Chondrocyte (in vitro differentiated cells): ENCODE measurements at regions not wholly inside any gene's neighbourhood (a gene's known extent, or its start where the extent isn't known, plus 50 kb on each side); places are given as distances from the start of the nearest gene placed in this dataset.

Source experiments
- DNase-seq: peaks from one replicate; pipeline ENCODE4 v3.0.0; 2021; ENCODE audit warnings: mixed read lengths, low spot score
- H3K27ac Mint-ChIP-seq: one replicate; pipeline ENCODE4 v1.8.0; 2021; ENCODE audit warnings: mild to moderate bottlenecking, moderate library complexity, mixed read lengths; ENCODE audit not compliant: unreplicated experiment
- H3K27me3 Mint-ChIP-seq: 2 replicates; pipeline ENCODE4 v1.8.0; 2021; ENCODE audit warnings: low read depth, mixed read lengths
- H3K36me3 Mint-ChIP-seq: 2 replicates; pipeline ENCODE4 v1.8.0; 2021; ENCODE audit warnings: low read depth, mixed read lengths
- H3K4me1 Mint-ChIP-seq: 2 replicates; pipeline ENCODE4 v1.8.0; 2021; ENCODE audit warnings: low read depth, mild to moderate bottlenecking, mixed read lengths
- H3K4me3 Mint-ChIP-seq: one replicate; pipeline ENCODE4 v1.8.0; 2021; ENCODE audit warnings: mild to moderate bottlenecking, moderate library complexity, mixed read lengths; ENCODE audit not compliant: unreplicated experiment
- H3K9me3 Mint-ChIP-seq: 2 replicates; pipeline ENCODE4 v1.8.0; 2021; ENCODE audit warnings: low read depth, mixed read lengths
- TF ChIP-seq, protein P1 (sequence below): fragments of 200-600 bp; sonication (generic); IDR thresholded peaks from 2 replicates; pipeline ENCODE4 v1.5.0; 2021; ENCODE audit warnings: antibody characterized with exemption, mild to moderate bottlenecking, moderate library complexity

DNA sequence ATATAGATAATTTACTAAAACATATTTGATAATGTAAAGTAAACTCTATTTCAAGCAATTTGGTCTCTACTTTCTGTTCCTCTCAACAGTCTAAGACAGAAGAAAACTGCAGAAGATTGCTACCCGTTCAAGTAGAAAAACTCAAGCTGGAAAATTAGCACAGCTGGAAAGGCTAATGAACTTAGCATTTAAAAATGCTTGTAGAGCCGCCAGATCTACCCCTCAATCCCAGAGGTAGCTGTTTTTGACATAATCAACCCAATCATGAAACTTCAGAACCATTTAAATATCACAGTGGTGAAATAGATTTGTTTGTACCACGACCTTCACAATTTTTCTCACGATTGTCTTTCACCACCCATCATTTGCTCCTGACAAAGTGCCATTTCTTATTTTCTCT, 479.5 kb downstream of the SPRY1 start:
- H3K36me3 Mint-ChIP-seq, result no peaks in the 10 kb centered on the region
- H3K4me1 Mint-ChIP-seq, result peaks cover 27% of the 10 kb centered on the region
- no peak overlapping the region for H3K4me3 Mint-ChIP-seq
- no peaks in the 10 kb centered on the region for H3K9me3 Mint-ChIP-seq
- DNase-seq, result no peak
- H3K27ac Mint-ChIP-seq, result no peak overlapping the region
- TF ChIP-seq, protein P1, sequence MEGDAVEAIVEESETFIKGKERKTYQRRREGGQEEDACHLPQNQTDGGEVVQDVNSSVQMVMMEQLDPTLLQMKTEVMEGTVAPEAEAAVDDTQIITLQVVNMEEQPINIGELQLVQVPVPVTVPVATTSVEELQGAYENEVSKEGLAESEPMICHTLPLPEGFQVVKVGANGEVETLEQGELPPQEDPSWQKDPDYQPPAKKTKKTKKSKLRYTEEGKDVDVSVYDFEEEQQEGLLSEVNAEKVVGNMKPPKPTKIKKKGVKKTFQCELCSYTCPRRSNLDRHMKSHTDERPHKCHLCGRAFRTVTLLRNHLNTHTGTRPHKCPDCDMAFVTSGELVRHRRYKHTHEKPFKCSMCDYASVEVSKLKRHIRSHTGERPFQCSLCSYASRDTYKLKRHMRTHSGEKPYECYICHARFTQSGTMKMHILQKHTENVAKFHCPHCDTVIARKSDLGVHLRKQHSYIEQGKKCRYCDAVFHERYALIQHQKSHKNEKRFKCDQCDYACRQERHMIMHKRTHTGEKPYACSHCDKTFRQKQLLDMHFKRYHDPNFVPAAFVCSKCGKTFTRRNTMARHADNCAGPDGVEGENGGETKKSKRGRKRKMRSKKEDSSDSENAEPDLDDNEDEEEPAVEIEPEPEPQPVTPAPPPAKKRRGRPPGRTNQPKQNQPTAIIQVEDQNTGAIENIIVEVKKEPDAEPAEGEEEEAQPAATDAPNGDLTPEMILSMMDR, result no peak
- no peaks in the 10 kb centered on the region for H3K27me3 Mint-ChIP-seq

DNA sequence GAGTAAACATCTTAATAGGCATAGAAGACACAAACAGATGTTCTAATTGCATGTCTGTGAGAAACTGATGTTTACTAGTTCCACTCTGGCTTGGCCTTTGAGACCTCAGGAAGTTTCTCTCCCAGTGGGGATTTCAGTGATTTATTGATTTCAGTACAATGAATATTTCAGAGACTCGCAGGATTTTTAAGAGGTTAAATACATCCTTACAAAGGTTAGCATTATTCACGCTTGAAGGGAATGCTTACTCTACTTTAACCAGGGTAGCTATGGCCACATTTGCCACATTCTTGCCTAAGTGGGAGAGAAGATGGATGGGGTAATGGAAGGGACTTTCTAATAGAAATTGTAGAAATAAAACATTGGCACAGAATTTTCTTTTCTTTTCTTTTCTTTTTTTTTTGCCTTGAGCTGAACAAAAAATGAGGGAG, 480.1 kb downstream of the SPRY1 start:
- Mint-ChIP-seq H3K4me1 (peaks cover 22% of the 10 kb centered on the region), H3K36me3 (no peaks in the 10 kb centered on the region), H3K27me3 (no peaks in the 10 kb centered on the region), H3K4me3 (no peak overlapping the region), H3K9me3 (no peaks in the 10 kb centered on the region), H3K27ac (no peak overlapping the region)
- DNase-seq, result no peak
- TF ChIP-seq, protein P1, result no peak

DNA sequence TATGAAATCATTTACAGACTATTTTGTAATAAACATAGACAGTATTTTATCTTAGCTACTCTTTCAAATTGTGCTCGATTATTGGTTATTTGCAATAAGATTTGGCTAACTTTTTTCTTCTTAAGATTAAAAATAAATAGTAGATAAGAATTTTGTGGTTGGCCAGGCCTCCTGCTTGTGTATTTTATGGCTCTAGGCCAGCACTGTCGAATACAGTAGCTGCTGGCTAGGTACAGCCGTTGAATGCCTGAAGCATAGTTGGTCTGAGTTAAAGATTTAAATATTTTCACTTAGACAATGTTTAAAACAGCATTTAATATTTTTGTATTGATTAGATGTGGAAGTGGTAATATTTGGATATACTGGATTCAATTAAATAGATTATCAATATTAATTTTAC, 481.0 kb downstream of the SPRY1 start:
- Mint-ChIP-seq H3K27ac (no peak overlapping the region), H3K9me3 (no peaks in the 10 kb centered on the region), H3K4me3 (no peak overlapping the region), H3K36me3 (no peaks in the 10 kb centered on the region), H3K4me1 (peaks cover 13% of the 10 kb centered on the region), H3K27me3 (no peaks in the 10 kb centered on the region)
- TF ChIP-seq, protein P1, result no peak
- no peak for DNase-seq

DNA sequence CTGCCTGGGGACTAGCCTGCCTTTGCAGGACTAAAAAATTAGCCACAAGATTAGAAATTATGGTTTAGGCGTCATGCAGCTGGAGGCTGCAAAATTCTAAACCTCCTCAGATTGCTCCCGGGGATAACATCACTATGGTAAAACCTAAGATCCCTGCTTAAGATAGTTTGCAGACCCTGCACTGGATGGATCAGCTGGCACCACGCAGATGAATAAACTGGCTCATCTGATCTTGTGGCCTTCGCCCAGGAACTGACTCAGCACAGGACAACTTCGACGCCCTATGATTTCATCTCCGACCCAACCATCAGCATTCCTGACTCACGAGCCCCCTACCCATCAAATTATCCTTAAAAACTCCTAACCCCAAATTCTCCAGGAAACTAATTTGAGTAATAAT, 482.4 kb downstream of the SPRY1 start:
- no peaks in the 10 kb centered on the region for H3K9me3 Mint-ChIP-seq
- H3K4me3 Mint-ChIP-seq, result no peak overlapping the region
- H3K36me3 Mint-ChIP-seq, result no peaks in the 10 kb centered on the region
- no peak overlapping the region for H3K27ac Mint-ChIP-seq
- DNase-seq, result no peak
- H3K4me1 Mint-ChIP-seq, result peaks cover 13% of the 10 kb centered on the region
- no peaks in the 10 kb centered on the region for H3K27me3 Mint-ChIP-seq
- TF ChIP-seq, protein P1, result no peak

DNA sequence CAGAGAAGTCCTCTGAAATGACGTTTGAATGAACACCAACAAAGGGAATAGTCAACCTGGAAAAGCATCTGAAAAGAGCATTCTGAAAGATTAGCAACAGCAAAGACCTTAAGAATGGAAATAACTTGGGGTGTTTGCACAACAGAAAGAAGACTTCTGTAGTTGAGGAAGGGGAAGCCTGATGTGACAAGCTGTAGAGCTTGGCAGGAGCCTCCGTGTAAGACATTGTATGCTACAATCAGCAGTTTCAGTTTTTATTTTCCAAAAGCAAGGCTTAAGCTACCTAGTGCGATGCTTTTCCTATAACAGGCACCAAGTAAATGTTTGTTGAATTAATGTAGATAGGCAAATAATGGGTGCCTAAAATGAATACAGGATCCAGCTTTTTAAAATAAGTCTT, 484.0 kb downstream of the SPRY1 start:
- Mint-ChIP-seq H3K9me3 (peaks cover 6% of the 10 kb centered on the region), H3K27me3 (no peaks in the 10 kb centered on the region), H3K27ac (no peak overlapping the region), H3K4me3 (no peak overlapping the region), H3K36me3 (peaks cover 2% of the 10 kb centered on the region), H3K4me1 (peaks cover 13% of the 10 kb centered on the region)
- TF ChIP-seq, protein P1, result no peak
- DNase-seq, result no peak
